Hepatocyte (in vitro differentiated cells): ENCODE measurements at regions not wholly inside any gene's neighbourhood (a gene's known extent, or its start where the extent isn't known, plus 50 kb on each side); places are given as distances from the start of the nearest gene placed in this dataset.

Experiments used
- DNase-seq: peaks from one replicate; pipeline ENCODE4 v3.0.0-alpha.2; 2016; ENCODE audit warnings: low spot score
- H2AFZ ChIP-seq: fragments of 200-600 bp; sonication (generic); 2 replicates; pipeline ENCODE4 v1.6.0; 2016; ENCODE audit warnings: antibody characterized with exemption, mild to moderate bottlenecking
- H3K27ac ChIP-seq: fragments of 200-600 bp; sonication (generic); 2 replicates; pipeline ENCODE4 v1.5.1; 2016; ENCODE audit warnings: mild to moderate bottlenecking
- H3K27me3 ChIP-seq: fragments of 200-600 bp; sonication (generic); 2 replicates; pipeline ENCODE4 v1.6.1; 2016
- H3K36me3 ChIP-seq: fragments of 200-600 bp; sonication (generic); replicated peaks from 2 replicates; pipeline ENCODE4 v1.5.1; 2016; ENCODE audit warnings: low read depth; ENCODE audit not compliant: insufficient read depth
- H3K4me1 ChIP-seq: fragments of 200-600 bp; sonication (generic); 2 replicates; pipeline ENCODE4 v1.5.1; 2016; ENCODE audit warnings: mild to moderate bottlenecking, moderate library complexity; ENCODE audit not compliant: insufficient read depth
- H3K4me2 ChIP-seq: fragments of 200-600 bp; sonication (generic); 2 replicates; pipeline ENCODE4 v1.6.0; 2016
- H3K4me3 ChIP-seq: fragments of 200-600 bp; sonication (generic); 2 replicates; pipeline ENCODE4 v1.5.1; 2016; ENCODE audit warnings: mild to moderate bottlenecking
- H3K79me2 ChIP-seq: fragments of 200-600 bp; sonication (generic); 2 replicates; pipeline ENCODE4 v1.6.0; 2017; ENCODE audit warnings: mild to moderate bottlenecking
- H3K9me2 ChIP-seq: fragments of 200-600 bp; sonication (generic); replicated peaks from 2 replicates; pipeline ENCODE4 v1.6.0; 2017; ENCODE audit warnings: mild to moderate bottlenecking; ENCODE audit not compliant: insufficient read depth
- H3K9me3 ChIP-seq: fragments of 200-600 bp; sonication (generic); 2 replicates; pipeline ENCODE4 v1.5.1; 2016; ENCODE audit warnings: low read depth, mild to moderate bottlenecking
- H4K20me1 ChIP-seq: fragments of 200-600 bp; sonication (generic); 2 replicates; pipeline ENCODE4 v1.6.0; 2016; ENCODE audit warnings: mild to moderate bottlenecking; ENCODE audit not compliant: insufficient read depth, poor library complexity, severe bottlenecking
- EZH2 ChIP-seq: fragments of 200-600 bp; sonication (generic); IDR thresholded peaks from 2 replicates; pipeline ENCODE4 v1.6.1; 2016; ENCODE audit warnings: antibody characterized with exemption, mild to moderate bottlenecking, borderline replicate concordance
- EZH2phosphoT487 ChIP-seq: fragments of 200-600 bp; sonication (generic); IDR thresholded peaks from one replicate; pipeline ENCODE4 v1.6.1; 2018; ENCODE audit warnings: antibody characterized with exemption, mild to moderate bottlenecking, low read depth, moderate library complexity; ENCODE audit not compliant: unreplicated experiment, severe bottlenecking
- WGBS: methylation state at CpG from one replicate; pipeline ENCODE4 v1.1.6; 2016; ENCODE audit warnings: low lambda C conversion rate; ENCODE audit errors: missing lambda C conversion rate; 5-methylcytosine and 5-hydroxymethylcytosine counted together
- TF ChIP-seq, protein P1 (sequence below): fragments of 200-600 bp; sonication (generic); IDR thresholded peaks from 2 replicates; pipeline ENCODE4 v1.5.1; 2016; ENCODE audit warnings: antibody characterized with exemption, mild to moderate bottlenecking; ENCODE audit not compliant: poor library complexity

DNA sequence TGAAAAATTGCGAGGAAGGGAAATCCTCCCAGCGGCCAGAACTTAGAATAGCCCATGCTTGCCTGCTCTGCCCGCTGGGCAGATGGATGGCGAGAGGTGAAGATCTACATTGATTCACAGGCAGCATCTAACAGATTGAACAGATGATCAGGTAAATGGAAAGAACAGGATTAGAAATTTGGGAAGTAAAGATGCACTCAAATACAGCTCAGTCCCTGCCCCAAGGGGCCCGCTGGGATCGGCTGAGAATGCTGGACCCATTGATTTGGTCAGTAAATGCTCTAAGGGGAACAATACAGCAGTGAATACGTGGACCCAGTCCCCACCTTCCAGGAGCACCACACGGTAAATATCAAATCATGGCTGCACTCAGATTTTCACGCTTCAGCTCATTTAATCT is 248.2 kb downstream of the MATN1 start:
- H3K4me1 ChIP-seq: no peaks in the 10 kb centered on the region
- WGBS: 91% methylated on average over 9 of the region's 9 CpGs
- H3K27ac ChIP-seq: no peak overlapping the region
- no peaks in the 10 kb centered on the region for H4K20me1 ChIP-seq
- no peak overlapping the region for H3K4me3 ChIP-seq
- no peak overlapping the region for H3K4me2 ChIP-seq
- H3K79me2 ChIP-seq: no peaks in the 10 kb centered on the region
- DNase-seq: no peak
- no peak overlapping the region for H2AFZ ChIP-seq
- H3K27me3 ChIP-seq: no peaks in the 10 kb centered on the region
- no peaks in the 10 kb centered on the region for H3K9me2 ChIP-seq
- H3K36me3 ChIP-seq: no peaks in the 10 kb centered on the region
- H3K9me3 ChIP-seq: no peaks in the 10 kb centered on the region
- TF ChIP-seq, protein P1, sequence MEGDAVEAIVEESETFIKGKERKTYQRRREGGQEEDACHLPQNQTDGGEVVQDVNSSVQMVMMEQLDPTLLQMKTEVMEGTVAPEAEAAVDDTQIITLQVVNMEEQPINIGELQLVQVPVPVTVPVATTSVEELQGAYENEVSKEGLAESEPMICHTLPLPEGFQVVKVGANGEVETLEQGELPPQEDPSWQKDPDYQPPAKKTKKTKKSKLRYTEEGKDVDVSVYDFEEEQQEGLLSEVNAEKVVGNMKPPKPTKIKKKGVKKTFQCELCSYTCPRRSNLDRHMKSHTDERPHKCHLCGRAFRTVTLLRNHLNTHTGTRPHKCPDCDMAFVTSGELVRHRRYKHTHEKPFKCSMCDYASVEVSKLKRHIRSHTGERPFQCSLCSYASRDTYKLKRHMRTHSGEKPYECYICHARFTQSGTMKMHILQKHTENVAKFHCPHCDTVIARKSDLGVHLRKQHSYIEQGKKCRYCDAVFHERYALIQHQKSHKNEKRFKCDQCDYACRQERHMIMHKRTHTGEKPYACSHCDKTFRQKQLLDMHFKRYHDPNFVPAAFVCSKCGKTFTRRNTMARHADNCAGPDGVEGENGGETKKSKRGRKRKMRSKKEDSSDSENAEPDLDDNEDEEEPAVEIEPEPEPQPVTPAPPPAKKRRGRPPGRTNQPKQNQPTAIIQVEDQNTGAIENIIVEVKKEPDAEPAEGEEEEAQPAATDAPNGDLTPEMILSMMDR: no peak
- TF ChIP-seq EZH2phosphoT487 (no peak), EZH2 (no peak)

DNA sequence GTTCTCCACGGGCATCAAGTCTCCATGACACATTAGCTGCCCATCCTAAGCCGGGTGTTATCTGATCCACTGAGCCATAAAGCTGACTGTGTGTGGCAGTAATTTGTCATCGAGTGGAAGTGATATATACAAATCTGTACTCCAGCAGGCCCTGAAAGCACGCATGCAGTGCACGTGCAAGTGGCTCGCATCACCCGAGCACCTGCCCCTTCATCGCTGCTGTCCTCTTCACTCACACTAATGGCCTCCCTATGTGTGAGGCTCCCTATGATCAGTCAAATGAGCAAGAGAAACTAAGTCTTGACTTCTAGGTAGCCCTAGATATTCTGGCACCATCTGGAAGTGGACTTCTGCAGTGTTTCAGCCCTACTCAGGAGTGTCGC is 248.6 kb downstream of the MATN1 start:
- Histone ChIP-seq H3K4me2 (no peak overlapping the region), H3K36me3 (no peaks in the 10 kb centered on the region), H3K9me3 (no peaks in the 10 kb centered on the region), H3K27me3 (no peaks in the 10 kb centered on the region), H3K79me2 (no peaks in the 10 kb centered on the region), H2AFZ (no peak overlapping the region), H3K27ac (no peak overlapping the region), H3K9me2 (no peaks in the 10 kb centered on the region), H4K20me1 (no peaks in the 10 kb centered on the region), H3K4me3 (no peak overlapping the region), H3K4me1 (no peaks in the 10 kb centered on the region)
- no peak for DNase-seq
- TF ChIP-seq, protein P1: no peak
- TF ChIP-seq EZH2phosphoT487 (no peak), EZH2 (no peak)
- WGBS: 60% methylated on average over 9 of the region's 9 CpGs

DNA sequence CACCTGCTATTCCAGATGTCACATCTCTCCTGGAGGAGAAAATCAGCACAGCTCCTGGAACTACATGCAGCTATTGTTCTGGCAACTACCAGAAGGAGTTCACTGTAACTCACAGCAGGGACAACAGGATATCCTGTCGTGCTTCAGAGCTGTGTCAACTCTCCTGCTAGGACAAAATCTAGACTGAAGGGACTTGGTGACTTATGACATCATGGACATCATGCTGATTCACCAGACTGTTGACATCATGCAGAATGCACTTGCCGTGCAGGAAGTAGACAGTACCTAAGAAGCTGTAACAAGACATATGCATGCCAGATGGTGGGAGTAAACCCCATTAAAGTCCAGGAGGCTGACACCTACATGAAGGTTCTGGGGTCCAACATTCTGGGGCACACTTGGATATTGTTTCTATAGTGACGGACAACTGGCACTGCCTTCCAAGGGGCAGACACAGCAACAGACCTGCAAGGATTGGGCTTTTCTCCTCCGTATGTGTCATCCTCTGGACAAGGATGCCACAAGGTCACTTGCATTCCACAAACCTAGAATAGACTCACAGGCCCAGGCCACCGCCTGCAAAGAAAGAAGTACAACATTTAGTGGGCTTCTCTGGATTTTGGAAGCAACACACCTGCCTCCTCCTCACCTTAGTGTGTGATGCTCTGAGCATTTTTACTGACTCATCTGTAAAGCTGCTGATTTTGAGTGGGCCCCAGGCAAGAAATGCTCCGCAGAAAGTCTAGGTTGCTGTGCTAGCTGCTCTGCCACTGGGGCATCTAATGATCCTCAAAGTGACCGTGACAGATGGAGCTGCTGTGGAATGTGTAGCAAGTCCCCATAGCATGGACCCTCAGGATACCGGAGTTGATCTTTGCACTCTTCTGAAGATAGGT is 249.2 kb downstream of the MATN1 start:
- WGBS: 80% methylated on average over 8 of the region's 8 CpGs
- DNase-seq: no peak
- H3K27ac ChIP-seq: no peak overlapping the region
- no peak overlapping the region for H3K4me2 ChIP-seq
- no peaks in the 10 kb centered on the region for H3K79me2 ChIP-seq
- no peak overlapping the region for H2AFZ ChIP-seq
- H4K20me1 ChIP-seq: no peaks in the 10 kb centered on the region
- no peak for TF ChIP-seq EZH2
- TF ChIP-seq, protein P1: no peak
- no peak for TF ChIP-seq EZH2phosphoT487
- no peaks in the 10 kb centered on the region for H3K27me3 ChIP-seq
- H3K4me1 ChIP-seq: no peaks in the 10 kb centered on the region
- H3K4me3 ChIP-seq: no peak overlapping the region
- H3K9me2 ChIP-seq: no peaks in the 10 kb centered on the region
- no peaks in the 10 kb centered on the region for H3K36me3 ChIP-seq
- H3K9me3 ChIP-seq: no peaks in the 10 kb centered on the region
